ENCODE measurements at regions not wholly inside any gene's neighbourhood (a gene's known extent, or its start where the extent isn't known, plus 50 kb on each side); places are given as distances from the start of the nearest gene placed in this dataset.
A peak's percentile ranks its signal among the peaks of the same experiment; 100 is the strongest.

DNA sequence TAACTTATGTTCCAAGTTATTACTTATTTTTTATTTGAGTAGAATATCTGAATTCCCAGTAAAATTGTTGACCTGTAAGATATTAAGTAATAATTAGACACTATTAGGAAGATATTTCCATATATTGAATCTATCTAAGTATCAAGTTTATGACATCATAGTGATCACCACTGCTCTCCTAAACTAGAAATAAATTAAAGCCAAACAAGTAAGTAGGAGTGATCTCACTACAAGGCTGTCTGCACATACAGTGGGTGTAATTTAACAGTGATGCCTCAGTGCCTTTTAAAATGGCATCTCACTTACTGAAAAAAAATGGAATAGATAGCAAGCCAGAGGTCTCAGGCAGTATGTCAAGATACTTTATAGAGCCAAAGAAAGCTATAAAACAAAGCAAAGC lies 789.6 kb downstream of the KCTD16 start:
- DNase-seq (ENCODE audit: low read depth), result no peak

DNA sequence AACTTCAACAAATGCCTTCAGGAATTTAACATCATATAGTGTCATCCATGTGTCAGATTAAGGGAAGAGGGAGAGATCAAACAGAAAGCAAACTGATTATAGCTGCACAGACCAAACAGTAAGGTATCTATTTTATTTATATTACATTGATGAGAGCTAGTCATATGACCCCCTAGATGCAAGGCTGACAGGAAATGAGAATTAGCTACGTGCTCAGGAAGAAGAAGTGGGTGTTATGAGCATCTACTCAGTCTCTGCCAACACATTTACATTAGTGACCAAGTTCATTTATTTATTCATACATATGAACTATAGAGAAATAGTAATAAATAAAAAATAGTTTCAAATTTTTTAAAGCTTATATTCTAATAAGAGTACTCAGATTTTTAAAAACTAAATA lies 787.3 kb downstream of the KCTD16 start:
- no peak for DNase-seq (ENCODE audit: low read depth)

DNA sequence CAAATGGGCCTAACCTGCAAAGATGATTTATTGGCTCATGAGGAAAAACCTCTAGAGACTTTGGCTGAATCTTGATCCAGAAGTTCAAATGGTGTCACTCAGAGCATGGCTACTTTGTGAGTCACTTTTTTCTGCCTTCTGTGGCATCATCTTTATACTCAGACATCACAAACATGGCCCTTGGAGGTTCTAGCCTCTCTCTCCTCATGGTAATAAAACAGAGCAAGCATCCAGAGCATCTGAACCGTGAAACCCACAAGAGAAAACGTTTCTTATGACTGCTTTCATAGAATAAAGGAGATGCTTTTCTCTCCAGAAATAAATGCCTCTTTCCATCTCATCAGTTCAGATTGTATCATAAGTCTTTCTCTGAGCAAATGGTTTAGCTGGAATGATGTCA lies 780.3 kb downstream of the KCTD16 start:
- no peak for DNase-seq (ENCODE audit: low read depth)

DNA sequence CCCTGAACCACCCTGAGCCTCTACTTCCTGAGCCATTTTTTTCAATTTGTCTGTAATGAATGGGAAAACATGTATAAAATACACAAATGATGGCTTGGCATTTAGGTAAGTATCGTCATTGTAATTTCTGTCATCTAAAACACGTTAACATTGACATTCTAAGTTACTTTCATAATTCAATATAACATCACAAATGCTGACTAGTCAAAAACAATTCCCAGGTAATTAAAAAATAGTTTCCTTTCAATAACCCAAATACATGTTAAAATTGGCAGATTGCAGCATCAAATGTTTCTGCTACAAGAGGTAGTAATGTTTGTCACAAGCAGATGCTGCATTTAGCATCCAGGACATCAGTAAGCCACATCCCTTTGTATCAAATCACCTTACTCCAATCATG lies 776.4 kb downstream of the KCTD16 start:
- no peak for DNase-seq (ENCODE audit: low read depth)

DNA sequence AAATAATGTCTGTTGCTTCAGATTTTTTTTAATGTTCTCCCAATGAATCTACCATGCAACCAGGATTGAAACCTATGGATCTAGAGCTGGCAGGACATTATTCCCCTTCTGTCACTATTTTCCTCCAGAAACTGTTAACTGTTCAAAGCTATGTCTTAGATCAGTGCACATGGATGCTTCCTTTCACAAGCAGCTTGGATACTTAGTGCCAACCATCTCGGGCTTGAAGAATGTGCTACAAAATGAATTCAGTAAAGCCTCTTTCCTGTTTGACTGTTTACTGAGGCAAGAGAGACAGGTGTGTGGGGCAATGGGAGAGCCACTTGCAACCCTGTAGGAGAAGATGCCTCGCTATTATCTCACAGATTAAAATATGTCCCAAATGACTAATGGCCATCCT lies 774.8 kb downstream of the KCTD16 start:
- no peak for DNase-seq (ENCODE audit: low read depth)

DNA sequence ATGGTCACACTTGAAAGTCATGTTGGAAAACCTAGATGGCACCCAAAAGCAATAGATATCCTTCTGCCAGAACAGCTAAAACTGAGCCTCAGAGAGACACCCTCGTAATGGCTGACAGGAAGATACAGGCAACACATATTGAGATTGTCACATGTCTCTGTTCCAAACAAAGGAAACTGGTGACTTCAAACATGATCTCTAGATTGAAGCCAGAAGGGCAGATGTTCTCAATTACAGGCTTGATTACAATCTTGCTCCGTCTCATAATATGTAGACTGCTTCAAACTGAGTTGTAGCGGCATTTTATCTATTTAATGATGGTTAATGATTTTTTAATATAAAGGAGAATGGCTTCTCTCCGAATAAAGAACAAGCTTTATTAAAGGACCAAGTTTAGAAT lies 774.3 kb downstream of the KCTD16 start:
- DNase-seq (ENCODE audit: low read depth), result no peak

DNA sequence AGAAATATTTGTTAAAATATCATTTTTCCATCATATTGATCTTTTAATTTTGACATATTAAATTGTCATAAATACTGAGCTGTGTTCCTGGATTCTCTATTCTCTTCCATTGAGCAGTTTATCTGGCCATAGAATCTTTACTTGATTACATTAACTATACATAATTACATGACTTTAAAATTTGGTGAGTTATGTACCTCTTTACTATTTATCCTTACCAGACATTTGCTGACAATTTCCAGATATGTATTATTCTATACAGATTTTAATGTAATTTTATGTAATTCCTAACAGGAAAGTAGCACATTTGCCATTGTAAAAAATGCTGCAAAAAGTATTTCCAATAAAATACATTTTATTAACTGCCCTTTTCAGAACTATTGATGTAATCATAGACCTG lies 770.3 kb downstream of the KCTD16 start:
- no peak for DNase-seq (ENCODE audit: low read depth)

DNA sequence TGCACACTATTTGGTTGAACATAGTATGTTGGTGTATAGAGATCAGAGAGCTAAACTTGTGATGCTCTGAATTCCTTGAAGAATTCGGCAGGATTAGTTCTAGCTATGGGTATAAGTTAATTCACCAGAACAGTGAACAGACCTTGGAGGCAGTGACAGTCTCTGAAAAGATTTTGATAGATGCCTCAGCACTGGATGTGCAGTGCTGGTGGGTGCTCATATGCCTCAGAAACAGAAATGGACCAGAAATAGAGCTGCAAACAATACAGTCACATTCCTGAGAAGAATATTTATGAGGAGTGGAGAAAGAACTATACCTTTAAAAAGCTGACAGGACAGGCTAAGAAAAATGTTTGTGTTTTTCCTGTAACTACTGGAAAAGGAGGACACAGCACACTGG lies 747.7 kb downstream of the KCTD16 start:
- DNase-seq (ENCODE audit: low read depth), result no peak

DNA sequence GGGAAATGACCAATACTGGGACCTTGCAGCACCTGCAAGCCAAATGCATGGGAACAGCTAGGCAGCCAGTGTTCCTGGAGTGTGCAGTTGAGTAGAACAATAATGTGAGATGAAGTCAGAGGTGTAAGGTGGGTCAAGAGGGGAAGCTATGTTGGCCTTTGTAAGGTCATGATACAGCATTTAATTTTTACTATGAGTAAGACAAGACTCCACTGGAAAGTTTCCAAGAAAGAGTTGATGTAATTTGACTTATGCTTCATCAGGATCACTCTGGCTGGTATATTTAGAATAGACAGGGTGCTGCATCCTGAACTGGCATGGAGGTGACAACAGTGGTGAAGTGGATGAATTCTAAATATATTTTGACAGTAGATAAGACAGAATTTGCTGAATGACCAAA lies 744.8 kb downstream of the KCTD16 start:
- peak; percentile 0 for DNase-seq (ENCODE audit: low read depth)

DNA sequence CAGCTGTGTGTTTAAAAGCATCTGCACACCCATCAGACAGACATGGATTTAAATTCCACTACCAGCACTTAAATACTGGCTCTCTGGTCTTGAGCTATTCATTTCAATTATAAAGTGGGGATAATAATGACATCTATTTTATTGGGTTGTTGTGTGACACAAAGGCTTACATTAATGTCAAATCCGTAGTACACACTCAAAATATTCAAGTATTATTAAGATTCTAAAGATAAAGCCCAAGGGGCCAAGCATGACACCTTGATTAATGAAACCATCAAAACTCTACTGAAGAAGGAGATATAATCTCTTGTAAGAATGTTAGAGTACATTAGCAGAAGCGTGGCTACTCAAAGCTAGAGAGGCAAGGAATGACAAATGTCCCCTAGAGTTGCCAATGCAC lies 743.0 kb downstream of the KCTD16 start:
- no peak for DNase-seq (ENCODE audit: low read depth)

DNA sequence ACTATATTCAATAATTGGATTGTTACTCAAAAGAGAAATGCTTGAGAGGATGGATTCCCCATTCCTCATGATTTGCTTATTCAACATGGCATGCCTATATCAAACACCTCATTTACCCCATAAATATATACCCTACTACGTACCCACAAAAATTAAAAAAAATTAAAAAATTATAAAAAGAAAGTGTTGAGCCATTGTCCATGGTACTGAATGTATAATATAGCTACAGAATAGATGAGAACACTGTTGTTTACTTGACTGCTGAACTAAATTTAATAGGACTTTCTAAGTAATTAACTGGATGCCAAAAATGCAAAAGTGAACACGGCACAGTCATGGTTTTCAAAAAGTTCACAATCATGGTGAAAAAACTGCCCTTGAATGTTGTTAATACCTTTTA lies 725.8 kb downstream of the KCTD16 start:
- no peak for DNase-seq (ENCODE audit: low read depth)

DNA sequence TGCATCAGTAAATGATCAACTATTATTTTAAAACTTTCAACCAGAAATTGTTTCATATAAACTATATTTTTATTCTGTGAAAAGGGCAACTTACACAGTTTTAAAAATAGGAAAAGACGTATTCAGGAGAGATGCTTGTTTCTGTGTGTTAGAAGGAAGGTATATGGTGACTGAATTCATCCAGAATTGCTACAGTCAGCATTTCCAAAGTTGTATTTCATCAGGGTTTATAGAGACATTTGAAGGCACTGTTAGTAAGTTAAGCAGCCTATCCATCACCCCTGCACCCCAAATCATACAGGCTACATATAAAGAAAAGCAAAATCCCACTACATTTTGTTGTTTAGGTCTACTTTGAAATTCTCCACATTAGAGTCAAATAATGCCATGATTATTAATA lies 716.0 kb downstream of the KCTD16 start:
- DNase-seq (ENCODE audit: low read depth), result no peak

DNA sequence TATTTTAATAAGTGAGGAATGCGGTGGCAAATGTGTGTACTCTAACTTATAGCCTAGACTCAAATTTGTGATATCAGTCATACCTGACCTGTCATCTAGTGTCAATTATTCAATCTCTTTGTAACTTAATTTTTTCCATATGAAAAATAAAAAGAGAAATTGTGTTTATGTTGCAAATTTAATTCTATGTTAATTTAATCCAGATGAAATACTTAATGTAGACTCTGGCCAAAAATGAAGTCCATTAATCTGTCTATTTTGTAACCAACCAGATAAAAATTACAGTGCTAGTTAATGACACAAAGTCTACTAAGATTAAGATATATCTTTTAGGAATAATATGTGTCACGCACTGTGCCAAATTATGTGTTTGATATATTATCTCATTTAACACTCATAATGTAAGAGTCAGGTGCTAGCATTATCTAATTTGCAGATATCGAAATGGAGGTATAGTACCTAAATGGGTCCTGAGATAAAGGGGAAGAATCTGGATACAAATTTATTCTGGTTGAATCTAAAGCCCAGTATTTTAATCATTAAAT lies 712.1 kb downstream of the KCTD16 start:
- DNase-seq (ENCODE audit: low read depth), result no peak

DNA sequence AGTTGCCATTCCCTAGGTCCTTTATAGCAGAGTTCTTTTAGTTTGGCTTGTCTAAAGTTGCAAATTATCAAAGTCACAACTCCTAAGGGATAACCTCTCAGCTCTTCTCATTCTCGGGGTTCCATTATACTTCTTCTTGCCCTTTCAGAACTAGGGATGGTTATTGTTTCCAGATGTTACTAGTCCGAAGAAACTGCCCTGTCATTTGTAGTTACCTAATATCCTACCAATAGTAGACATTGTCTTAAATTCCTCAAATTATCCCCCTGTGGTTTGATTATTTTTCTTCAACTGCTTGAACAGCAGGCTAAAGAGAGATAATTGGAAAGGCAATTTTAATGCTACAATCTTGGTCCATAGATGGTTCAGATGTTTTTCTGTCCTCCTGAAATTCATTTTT lies 709.8 kb downstream of the KCTD16 start:
- DNase-seq (ENCODE audit: low read depth), result no peak

DNA sequence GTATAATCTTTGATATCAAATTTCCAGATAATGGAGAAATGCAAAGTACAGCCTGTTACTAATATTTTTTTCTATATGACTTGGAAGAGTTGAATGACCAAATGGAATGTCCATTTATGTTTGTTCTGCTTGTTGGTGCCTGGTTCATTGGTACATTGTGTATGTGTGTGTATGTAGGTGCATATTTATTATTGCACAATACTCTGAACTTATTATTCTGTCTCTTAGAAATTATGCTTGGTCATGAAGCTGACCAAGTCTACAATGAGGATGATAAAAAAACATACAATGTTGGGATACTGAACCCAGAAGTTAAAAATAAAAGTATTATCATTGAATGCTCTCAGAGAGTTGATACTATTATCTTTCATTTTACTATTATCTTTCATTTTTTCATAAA lies 706.3 kb downstream of the KCTD16 start:
- DNase-seq (ENCODE audit: low read depth), result no peak

DNA sequence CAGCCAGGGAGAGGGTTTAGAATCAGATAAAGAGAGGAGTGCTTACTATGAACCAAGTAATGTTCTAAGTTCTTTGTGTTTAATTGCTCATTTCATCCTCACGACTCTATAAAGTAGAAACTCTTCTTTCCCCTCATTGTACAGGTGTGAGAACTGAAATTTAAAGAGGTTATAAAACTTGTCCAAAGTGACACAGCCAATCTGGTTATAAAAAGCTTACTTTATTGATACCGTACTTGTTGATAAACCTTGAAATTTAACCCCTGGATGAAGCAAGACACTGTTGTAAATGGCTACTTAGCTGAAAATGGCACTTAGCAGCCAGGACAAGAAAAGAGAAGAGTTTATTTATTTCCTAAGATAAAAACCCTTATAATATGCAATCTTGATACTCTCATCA lies 702.4 kb downstream of the KCTD16 start:
- no peak for DNase-seq (ENCODE audit: low read depth)

DNA sequence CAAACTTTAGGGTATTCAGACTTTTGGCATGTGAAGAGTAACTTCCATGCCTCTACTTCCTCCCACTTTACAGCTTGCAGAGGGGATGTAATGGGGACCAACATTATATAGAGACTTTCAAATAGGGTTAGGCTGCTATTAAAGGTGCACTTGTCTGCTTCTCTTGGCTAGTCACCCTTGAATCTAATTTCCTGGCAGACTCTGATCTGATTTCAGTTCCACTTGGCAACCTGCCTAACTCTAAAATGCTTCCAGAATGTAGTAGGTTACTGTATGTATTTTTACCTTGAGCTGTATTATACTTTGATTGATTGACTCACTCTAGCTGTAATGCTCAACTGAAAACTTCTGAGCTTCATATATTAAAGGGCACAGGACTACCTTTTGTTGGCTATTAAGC lies 693.4 kb downstream of the KCTD16 start:
- DNase-seq (ENCODE audit: low read depth), result no peak

DNA sequence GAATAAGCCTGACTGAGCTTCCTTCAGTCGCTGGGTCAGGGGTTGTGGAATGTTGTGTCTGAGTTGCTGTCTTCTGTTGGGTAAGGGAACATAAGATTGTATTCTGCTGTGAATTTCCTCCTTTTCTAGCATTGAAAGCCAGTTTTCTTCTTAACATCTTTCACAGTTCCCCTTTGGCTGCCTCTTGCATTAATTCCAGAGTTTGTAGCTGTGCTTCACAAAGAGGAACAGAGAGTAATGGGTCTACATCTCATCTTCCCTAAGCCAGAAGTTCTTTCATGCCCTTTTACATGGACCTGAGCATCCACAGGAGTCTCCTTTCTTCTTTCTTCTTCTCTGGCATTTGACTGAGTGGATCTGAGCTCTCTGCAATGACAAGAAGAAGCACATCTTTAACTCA lies 686.8 kb downstream of the KCTD16 start:
- no peak for DNase-seq (ENCODE audit: low read depth)

DNA sequence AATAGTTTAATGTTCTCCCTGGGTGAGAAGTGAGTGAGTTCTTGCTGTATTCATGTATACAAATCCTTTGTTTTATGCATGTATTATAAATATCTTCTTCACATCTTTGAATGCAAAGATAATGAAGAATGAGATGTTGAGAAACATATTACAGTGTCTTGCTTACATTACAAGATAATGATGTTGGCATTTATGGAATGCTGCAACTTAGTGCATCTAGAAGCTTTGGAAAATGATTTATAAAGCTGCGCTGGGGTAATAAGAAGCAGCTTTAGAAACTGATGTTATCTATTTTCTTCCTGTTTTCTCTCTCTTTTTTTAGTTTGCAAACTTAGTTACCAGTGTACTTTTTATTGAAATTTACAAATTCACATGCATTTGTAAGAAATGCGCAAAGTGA lies 673.4 kb downstream of the KCTD16 start:
- no peak for DNase-seq (ENCODE audit: low read depth)

DNA sequence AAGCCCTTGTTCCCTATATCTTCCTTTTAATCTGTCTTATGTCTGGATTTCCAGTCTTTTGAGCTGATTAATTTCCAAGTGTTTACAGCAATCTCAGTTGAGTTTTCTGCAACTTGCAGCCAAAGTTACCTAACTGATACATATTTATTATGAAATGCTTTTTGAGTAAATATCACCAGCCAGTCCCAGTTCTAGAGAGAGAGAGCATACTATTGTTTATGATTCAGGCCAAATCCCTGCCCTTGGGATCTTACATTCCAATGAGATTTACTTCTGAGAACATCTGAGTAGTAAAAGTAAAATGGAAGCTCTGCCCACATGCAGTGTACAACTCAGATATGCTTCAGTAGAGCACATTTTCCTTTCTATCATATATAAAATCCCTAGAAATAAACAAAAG lies 661.7 kb downstream of the KCTD16 start:
- DNase-seq (ENCODE audit: low read depth), result no peak

DNA sequence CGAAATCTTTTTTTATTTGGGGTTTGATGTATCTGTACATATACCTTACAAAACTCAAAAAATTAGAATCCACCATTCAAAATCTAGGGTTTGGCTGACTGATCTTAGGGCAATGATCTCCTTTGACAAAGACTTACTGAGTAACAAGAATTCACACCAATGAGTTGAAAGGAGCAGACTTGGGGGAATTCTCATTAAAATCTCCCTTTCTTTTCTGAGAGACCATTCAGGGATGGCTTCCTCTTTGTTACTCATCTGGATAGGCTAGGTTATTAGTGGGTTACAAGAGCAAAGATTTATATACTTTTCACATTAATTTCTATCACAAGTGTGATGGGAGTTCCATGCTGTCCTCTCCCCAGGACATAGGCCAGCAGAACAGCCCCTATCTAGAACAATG lies 661.0 kb downstream of the KCTD16 start:
- DNase-seq (ENCODE audit: low read depth), result no peak

DNA sequence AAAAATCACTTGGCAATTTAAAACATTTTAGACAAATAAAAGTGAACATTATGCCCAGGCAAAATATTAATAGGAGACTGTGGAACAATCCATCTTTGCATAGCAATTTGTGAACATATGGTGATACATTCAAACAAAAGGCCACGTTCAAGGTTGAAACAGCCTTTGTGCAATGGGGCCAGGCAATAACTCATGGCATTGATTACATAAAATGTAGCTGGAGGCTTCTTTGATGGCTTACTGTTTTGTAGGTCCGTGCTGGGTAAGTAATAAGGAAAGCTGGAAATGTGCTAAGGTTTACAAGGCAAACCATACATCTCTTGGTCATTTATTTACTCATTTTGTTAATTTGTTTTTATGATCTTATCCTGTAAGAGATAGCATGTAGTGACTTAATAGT lies 651.8 kb downstream of the KCTD16 start:
- DNase-seq (ENCODE audit: low read depth), result no peak

DNA sequence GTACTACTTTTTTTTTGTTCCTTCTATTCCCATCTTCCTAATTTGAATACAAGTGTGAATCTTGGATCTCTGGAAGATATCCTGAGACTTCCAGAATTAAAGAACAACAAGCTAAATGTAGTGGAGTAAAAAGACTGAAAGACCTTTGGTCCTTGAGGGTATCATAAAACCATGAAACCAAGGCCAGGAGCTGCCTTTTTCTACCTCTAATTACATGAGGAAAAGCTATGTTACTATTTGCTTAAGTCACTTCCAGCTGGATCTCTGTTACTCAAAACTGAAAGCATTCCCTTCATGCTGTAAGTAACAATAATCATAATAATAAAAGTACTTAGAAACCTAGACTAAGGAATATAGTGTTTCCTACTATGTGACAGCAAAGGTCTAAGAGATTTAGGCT lies 649.6 kb downstream of the KCTD16 start:
- DNase-seq (ENCODE audit: low read depth), result no peak

DNA sequence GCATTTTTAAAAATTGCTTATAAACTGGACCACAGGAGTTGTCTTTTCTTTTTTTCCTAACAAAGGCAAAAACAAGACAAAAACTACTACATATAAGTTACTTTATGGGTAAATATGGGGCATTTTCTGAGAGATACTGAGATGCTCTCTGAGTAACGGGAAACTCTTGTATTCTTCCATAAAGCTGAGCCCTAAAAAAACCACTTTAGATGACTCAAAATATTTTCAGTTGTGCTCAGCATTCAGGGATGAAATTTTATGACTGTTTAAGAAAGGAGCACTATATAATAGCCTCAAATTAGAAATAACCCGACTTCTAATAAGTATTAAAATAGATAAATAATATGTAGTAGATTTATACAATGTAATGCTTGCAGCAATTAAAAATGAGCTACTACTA lies 644.5 kb downstream of the KCTD16 start:
- DNase-seq (ENCODE audit: low read depth), result no peak

DNA sequence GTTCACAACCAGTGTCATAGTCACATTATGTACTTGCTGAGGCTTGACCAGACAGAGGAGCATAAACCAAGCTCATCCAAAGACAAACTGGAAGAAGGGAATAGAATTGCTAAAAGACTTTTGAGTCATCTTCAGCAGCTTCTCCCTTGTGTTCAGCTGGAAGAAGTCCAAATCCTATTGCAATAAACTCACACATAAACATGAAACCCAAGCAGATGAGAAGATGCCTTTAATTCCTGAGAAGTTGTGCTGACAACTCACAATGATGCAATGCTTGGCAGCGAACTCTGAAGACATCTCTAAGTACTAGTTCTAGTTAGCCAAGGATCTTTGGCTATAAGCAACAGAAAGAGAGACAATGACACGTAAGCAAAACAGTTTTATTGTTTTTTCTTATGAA lies 642.1 kb downstream of the KCTD16 start:
- peak; percentile 94 for DNase-seq (ENCODE audit: low read depth)
